DMS153 (cell line): ENCODE measurements at regions not wholly inside any gene's neighbourhood (a gene's known extent, or its start where the extent isn't known, plus 50 kb on each side); places are given as distances from the start of the nearest gene placed in this dataset.
"Not testable (repeated sequence)": the region's sequence is repeated elsewhere in the genome, so short reads cannot be mapped to it uniquely, and the experiment has no call there.

Source experiments
- DNase-seq: peaks from one replicate; lab custom pipeline; 2025; lab: John Stamatoyannopoulos, UW

GRCh38 chr11:23252426-23252825, 392.2 kb upstream of the CCDC179 start:
- no peak for DNase-seq

GRCh38 chr11:23257088-23257487, 396.8 kb upstream of the CCDC179 start:
- DNase-seq = no peak

- no peak for DNase-seq
Observed at GRCh38 chr11:23257556-23257955, 397.3 kb upstream of the CCDC179 start.

DNA sequence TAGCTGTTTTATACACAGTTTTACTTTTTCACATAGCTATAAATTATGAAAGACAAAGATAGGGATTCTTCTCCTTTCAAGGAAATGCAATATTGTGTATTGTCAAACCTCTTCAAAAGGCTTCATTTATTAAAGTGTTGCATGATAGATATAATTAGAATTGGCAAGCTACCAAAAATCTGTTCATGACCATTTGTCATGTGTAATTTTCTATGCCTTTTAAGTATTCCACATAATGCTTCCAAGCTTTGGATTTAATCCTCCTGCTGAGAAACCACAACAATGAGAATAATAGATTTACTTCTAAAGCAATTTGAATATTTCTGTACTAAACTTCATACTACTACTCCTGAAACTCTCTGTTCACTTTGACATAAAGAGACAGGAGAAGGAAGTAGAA, 403.2 kb upstream of the CCDC179 start:
- DNase-seq = no peak

- DNase-seq = no peak
Observed at GRCh38 chr11:23272095-23272494, 411.8 kb upstream of the CCDC179 start.

- no peak for DNase-seq
Observed at GRCh38 chr11:23278121-23278520, 417.8 kb upstream of the CCDC179 start.

DNA sequence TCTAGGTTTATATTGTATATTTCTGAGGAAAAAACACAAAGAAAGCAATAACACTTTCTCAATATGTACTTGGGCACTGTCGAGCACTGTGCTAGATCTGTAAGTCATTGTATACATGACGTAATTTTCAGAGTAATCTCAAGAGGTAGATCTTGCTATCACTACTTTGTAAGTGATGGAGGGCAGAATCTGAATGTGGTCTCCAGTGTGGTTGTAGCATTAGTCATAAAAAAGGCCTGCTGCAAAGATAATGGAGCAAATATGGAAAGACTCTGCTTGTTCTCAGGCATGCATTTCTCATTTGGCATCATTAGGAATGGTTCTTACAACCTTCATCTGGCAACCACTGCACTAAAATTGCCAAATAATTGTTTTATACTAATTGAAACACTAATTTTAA, 419.8 kb upstream of the CCDC179 start:
- DNase-seq = no peak

GRCh38 chr11:23283666-23284065, 423.4 kb upstream of the CCDC179 start:
- DNase-seq = no peak

GRCh38 chr11:23284631-23285030, 424.4 kb upstream of the CCDC179 start:
- DNase-seq = no peak

GRCh38 chr11:23288003-23288783, 427.9 kb upstream of the CCDC179 start:
- DNase-seq = no peak

DNA sequence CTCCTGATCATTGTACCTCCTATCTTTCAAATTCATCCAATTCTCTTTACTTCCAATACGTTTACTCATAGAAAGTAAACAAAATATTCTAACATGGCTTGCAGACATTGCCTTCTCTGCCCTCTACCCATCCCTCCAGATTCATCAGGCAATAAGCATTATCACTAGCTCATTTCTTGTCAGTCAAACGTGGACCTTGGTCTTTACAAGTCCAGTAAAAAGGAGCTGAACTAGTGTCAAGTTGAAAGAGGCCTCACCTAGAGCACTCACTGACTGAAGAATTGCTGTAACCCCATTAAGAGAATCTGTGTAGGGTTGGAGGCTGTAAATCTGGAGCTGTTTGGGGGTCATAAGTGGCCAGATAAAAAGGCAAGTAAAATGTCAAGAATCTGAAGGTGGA, 435.0 kb upstream of the CCDC179 start:
- DNase-seq = no peak

GRCh38 chr11:23308041-23308440, 447.8 kb upstream of the CCDC179 start:
- DNase-seq = no peak

DNA sequence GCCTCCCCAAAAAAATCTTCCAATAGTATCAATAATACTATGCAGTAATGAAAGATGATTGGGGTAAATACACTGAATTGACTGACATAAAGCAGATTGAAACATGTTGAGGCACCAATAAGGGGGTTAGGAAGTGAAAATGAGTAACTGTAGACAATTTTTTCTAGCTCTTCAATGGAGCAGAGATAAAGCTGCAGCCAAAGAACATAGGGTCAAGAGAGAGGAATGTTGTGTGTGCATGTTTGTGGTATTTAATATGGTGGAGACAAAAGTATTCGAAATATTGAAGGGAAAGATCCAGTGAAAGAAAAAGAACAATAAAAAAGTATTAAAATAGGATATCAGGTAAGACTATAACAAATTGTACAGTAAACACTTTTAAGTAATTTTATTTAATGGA, 450.0 kb upstream of the CCDC179 start:
- DNase-seq = no peak

- no peak for DNase-seq
Observed at GRCh38 chr11:23311986-23312940, 452.0 kb upstream of the CCDC179 start.

- no peak for DNase-seq
Observed at GRCh38 chr11:23313001-23313400, 452.7 kb upstream of the CCDC179 start.

DNA sequence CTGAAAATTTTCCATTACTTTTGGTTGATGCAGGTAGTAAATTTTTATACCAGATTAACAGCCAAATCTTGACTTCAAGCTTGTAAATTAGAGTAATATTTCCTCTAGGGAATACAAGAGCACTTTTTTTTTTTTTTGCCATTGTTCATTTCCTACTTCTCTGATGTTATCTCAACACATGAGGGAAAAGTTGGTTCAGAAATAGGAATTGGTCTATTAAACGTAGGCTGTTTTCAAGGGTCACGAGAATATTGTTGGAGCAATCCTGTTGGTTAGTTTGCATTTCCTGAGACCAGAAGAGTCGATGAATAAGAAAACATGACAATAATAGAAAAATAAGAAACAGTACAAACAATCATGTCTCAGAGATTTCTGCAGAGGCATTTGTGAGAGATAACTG, 453.9 kb upstream of the CCDC179 start:
- no peak for DNase-seq

DNA sequence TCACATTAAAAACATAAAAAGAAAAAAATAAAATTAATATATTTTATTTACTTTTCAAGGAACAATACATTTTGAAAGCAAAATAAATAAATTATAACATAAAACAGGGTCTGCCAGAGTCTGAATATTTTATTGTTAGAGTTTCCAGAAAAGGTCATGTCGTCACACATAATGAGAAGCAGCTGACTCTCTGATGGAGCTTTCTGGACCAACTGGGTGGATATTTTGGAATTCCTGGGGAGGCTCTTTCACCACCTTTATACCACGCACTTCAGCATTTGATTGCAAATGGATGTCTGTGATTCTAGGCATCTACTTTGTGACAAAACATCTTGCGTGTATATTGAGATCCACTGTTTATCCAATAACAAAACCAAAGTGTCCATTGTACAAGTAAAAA, 455.0 kb upstream of the CCDC179 start:
- DNase-seq = no peak

DNA sequence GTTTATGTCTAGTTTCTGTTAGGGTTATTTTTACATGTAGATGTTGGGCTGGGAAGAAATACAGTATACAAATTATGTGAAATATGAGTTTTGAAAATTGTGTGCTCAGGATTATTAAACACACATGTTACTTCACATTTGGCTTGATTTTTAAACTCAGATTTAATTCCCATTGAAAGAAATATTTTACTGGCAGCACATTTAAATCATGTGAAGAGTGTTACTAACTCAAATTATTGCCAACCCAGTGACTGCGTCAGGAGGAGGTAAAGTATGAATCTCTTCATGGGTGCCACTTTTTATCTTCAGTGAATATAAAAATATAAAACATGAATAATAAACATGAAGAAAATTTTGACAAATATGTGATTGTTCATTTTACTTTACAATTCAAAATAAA, 457.5 kb upstream of the CCDC179 start:
- no peak for DNase-seq

GRCh38 chr11:23318670-23319069, 458.4 kb upstream of the CCDC179 start:
- DNase-seq = no peak

DNA sequence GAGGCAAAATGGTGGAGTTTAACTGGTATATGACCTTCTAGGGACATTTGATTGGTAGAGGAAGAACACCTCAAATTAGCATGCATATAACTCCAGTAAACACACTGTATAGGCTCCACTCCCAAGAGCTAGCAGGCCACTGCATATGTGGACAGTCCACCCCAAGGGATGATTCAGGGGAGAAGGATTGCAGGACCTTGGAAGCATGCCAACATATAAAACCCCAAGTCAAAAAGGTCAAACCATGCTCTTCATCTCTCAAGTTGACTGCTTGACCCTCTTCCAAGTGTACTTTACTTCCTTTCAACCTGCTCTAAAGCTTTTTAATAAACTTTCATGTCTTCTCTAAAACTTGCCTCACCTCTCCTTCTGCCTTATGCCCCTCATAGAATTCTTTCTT, 459.9 kb upstream of the CCDC179 start:
- no peak for DNase-seq

- DNase-seq = not testable (repeated sequence)
Observed at GRCh38 chr11:23335586-23335985, 475.3 kb upstream of the CCDC179 start.

GRCh38 chr11:23336961-23337360, 476.7 kb upstream of the CCDC179 start:
- DNase-seq = no peak

GRCh38 chr11:23353611-23354010, 493.3 kb upstream of the CCDC179 start:
- DNase-seq = no peak
